ENCODE measurements at regions not wholly inside any gene's neighbourhood (a gene's known extent, or its start where the extent isn't known, plus 50 kb on each side); places are given as distances from the start of the nearest gene placed in this dataset.

- Histone ChIP-seq H2BK20ac (ENCODE audit: low read depth, low read length, poor library complexity, severe bottlenecking) (no peak overlapping the region), H3K56ac (ENCODE audit: insufficient read length, low read depth, low read length) (no peak overlapping the region), H4K91ac (ENCODE audit: insufficient read length, low read depth, low read length) (no peak overlapping the region), H3K4me2 (ENCODE audit: insufficient read depth, insufficient read length, low read length) (no peak overlapping the region), H3K27ac (ENCODE audit: insufficient read length, low read depth, low read length) (no peak overlapping the region), H4K20me1 (ENCODE audit: control insufficient read depth, insufficient read depth, insufficient read length) (no peaks in the 10 kb centered on the region), H2BK5ac (ENCODE audit: insufficient read length, low read length) (no peak overlapping the region), H3K79me1 (ENCODE audit: insufficient read depth, low read depth, low read length, poor library complexity, severe bottlenecking) (no peaks in the 10 kb centered on the region), H2BK120ac (ENCODE audit: low read depth, low read length, poor library complexity, severe bottlenecking) (no peak overlapping the region), H4K8ac (replicated peaks; ENCODE audit: insufficient read length, low read depth, low read length) (no peak overlapping the region), H4K5ac (ENCODE audit: insufficient read length, low read depth, low read length) (no peak overlapping the region), H2AK5ac (ENCODE audit: insufficient read length, low read length) (no peak overlapping the region), H2AFZ (ENCODE audit: low read length) (no peak overlapping the region), H3K27me3 (ENCODE audit: insufficient read depth, low read length) (no peaks in the 10 kb centered on the region), H3K23ac (ENCODE audit: insufficient read length, low read depth, low read length) (no peak overlapping the region), H3K9ac (ENCODE audit: extremely low read depth, insufficient read length, low read length) (no peak overlapping the region), H3K79me2 (ENCODE audit: insufficient read depth, low read length) (no peaks in the 10 kb centered on the region), H3K4ac (ENCODE audit: low read depth, low read length) (no peak overlapping the region), H3K14ac (ENCODE audit: insufficient read depth, low read length) (no peak overlapping the region), H3T11ph (ENCODE audit: low read length) (no peak overlapping the region), H3K4me1 (ENCODE audit: insufficient read depth, low read length) (no peaks in the 10 kb centered on the region), H3K18ac (ENCODE audit: insufficient read length, low read depth, low read length) (no peak overlapping the region), H2BK12ac (ENCODE audit: insufficient read length, low read depth, low read length) (no peak overlapping the region), H3K9me3 (ENCODE audit: control insufficient read depth, low read depth, low read length) (peaks cover 6% of the 10 kb centered on the region), H2BK15ac (ENCODE audit: low read depth, low read length) (no peak overlapping the region), H3K23me2 (ENCODE audit: insufficient read length, low read depth, low read length, poor library complexity, severe bottlenecking) (no peaks in the 10 kb centered on the region)
- H3K36me3 Mint-ChIP-seq (ENCODE audit: insufficient read depth in 1 of 3, low read depth in 3 of 3), result peaks cover 10 to 15% (median 13%) of the 10 kb centered on the region in 3 experiments
- peaks cover 15 to 18% of the 10 kb centered on the region in 2 experiments for H3K9me3 Mint-ChIP-seq
- H3K4me3 Mint-ChIP-seq, result no peak overlapping the region
- DNase-seq, result no peak
- H3K27me3 Mint-ChIP-seq (ENCODE audit: low read depth), result peaks cover 2% of the 10 kb centered on the region; the same call in 1 of the 2 replicates
- H3K4me1 Mint-ChIP-seq, result peaks cover 8 to 14% of the 10 kb centered on the region in 2 experiments
- no CpG with 5 or more reads among the region's 6 CpGs for WGBS (ENCODE audit: extremely low coverage, insufficient read length, low lambda C conversion rate)
- H3K27ac Mint-ChIP-seq, result no peak overlapping the region
- TF ChIP-seq CTCF (conservative IDR thresholded peaks at IDR 0.05), result no peak
Measured at GRCh38 chr10:123303581-123304337, 149.6 kb downstream of the BUB3 start.

Measured in H9 (cell line).